Central memory CD8-positive, alpha-beta T cell (primary cell): ENCODE measurements at regions not wholly inside any gene's neighbourhood (a gene's known extent, or its start where the extent isn't known, plus 50 kb on each side); places are given as distances from the start of the nearest gene placed in this dataset.

ENCODE experiments used
- ATAC-seq: fragments of 150-1000 bp; cut with Tn5 transposase; replicated peaks from 2 replicates; pipeline ENCODE4 v1.10.0; 2022; ENCODE audit warnings: mild to moderate bottlenecking, moderate FRiP score, moderate number of reproducible peaks; ENCODE audit not compliant: poor library complexity, severe bottlenecking; ENCODE audit errors: extremely low read depth
- DNase-seq, 2 donors: peaks; one replicate each; pipeline ENCODE4 v3.0.0; 2021; ENCODE audit warnings: low spot score in 2 of 2
- H3K27ac Mint-ChIP-seq: one replicate; pipeline ENCODE4 v1.8.0; 2022; ENCODE audit warnings: low read depth, mild to moderate bottlenecking, moderate library complexity, mixed read lengths
- H3K27me3 Mint-ChIP-seq: one replicate; pipeline ENCODE4 v1.8.0; 2022; ENCODE audit warnings: mixed read lengths
- H3K36me3 Mint-ChIP-seq: one replicate; pipeline ENCODE4 v1.8.0; 2022; ENCODE audit warnings: mild to moderate bottlenecking, moderate library complexity, mixed read lengths; ENCODE audit not compliant: insufficient read depth
- H3K4me1 Mint-ChIP-seq: one replicate; pipeline ENCODE4 v1.8.0; 2022; ENCODE audit warnings: mixed read lengths
- H3K4me3 Mint-ChIP-seq: one replicate; pipeline ENCODE4 v1.8.0; 2022; ENCODE audit warnings: mild to moderate bottlenecking, moderate library complexity, mixed read lengths
- H3K9me3 Mint-ChIP-seq: one replicate; pipeline ENCODE4 v1.8.0; 2022; ENCODE audit warnings: mixed read lengths

GRCh38 chr4:133855001-133855400 lies 346.6 kb downstream of the PABPC4L start:
- H3K4me1 Mint-ChIP-seq = no peaks in the 10 kb centered on the region
- ATAC-seq (no peak), DNase-seq (no peak)
- peaks cover 4% of the 10 kb centered on the region for H3K9me3 Mint-ChIP-seq
- H3K36me3 Mint-ChIP-seq = no peaks in the 10 kb centered on the region
- no peak overlapping the region for H3K27ac Mint-ChIP-seq
- no peak overlapping the region for H3K4me3 Mint-ChIP-seq
- no peaks in the 10 kb centered on the region for H3K27me3 Mint-ChIP-seq

- peaks cover 19% of the 10 kb centered on the region for H3K9me3 Mint-ChIP-seq
- no peak overlapping the region for H3K27ac Mint-ChIP-seq
- no peaks in the 10 kb centered on the region for H3K27me3 Mint-ChIP-seq
- H3K36me3 Mint-ChIP-seq = no peaks in the 10 kb centered on the region
- no peak for ATAC-seq
- no peak for DNase-seq
- no peak overlapping the region for H3K4me3 Mint-ChIP-seq
- no peaks in the 10 kb centered on the region for H3K4me1 Mint-ChIP-seq
Measured at GRCh38 chr4:133839326-133839725, 362.3 kb downstream of the PABPC4L start.

- Mint-ChIP-seq H3K4me1 (no peaks in the 10 kb centered on the region), H3K27me3 (no peaks in the 10 kb centered on the region), H3K9me3 (peaks cover 30% of the 10 kb centered on the region), H3K36me3 (no peaks in the 10 kb centered on the region), H3K4me3 (no peak overlapping the region), H3K27ac (no peak overlapping the region)
- no peak for ATAC-seq
- DNase-seq = no peak
Measured at GRCh38 chr4:133823177-133823576, 378.4 kb downstream of the PABPC4L start.

GRCh38 chr4:133812954-133813353 lies 388.6 kb downstream of the PABPC4L start:
- Mint-ChIP-seq H3K27ac (no peak overlapping the region), H3K36me3 (no peaks in the 10 kb centered on the region), H3K27me3 (no peaks in the 10 kb centered on the region), H3K9me3 (peaks cover 14% of the 10 kb centered on the region), H3K4me3 (no peak overlapping the region), H3K4me1 (no peaks in the 10 kb centered on the region)
- ATAC-seq (no peak), DNase-seq (no peak)

- Mint-ChIP-seq H3K27ac (no peak overlapping the region), H3K36me3 (no peaks in the 10 kb centered on the region), H3K9me3 (peaks cover 8% of the 10 kb centered on the region), H3K4me3 (no peak overlapping the region), H3K4me1 (no peaks in the 10 kb centered on the region), H3K27me3 (no peaks in the 10 kb centered on the region)
- no peak for DNase-seq
- ATAC-seq = no peak
Measured at GRCh38 chr4:133812236-133812635, 389.4 kb downstream of the PABPC4L start.

- Mint-ChIP-seq H3K4me1 (no peaks in the 10 kb centered on the region), H3K4me3 (no peak overlapping the region), H3K36me3 (no peaks in the 10 kb centered on the region), H3K9me3 (no peaks in the 10 kb centered on the region), H3K27me3 (no peaks in the 10 kb centered on the region), H3K27ac (no peak overlapping the region)
- ATAC-seq (no peak), DNase-seq (no peak)
Measured at GRCh38 chr4:133808151-133808550, 393.4 kb downstream of the PABPC4L start.

- Mint-ChIP-seq H3K9me3 (no peaks in the 10 kb centered on the region), H3K4me1 (no peaks in the 10 kb centered on the region), H3K36me3 (no peaks in the 10 kb centered on the region), H3K27ac (no peak overlapping the region), H3K27me3 (no peaks in the 10 kb centered on the region), H3K4me3 (no peak overlapping the region)
- DNase-seq = no peak
- no peak for ATAC-seq
Measured at GRCh38 chr4:133803341-133803740, 398.2 kb downstream of the PABPC4L start.

- H3K9me3 Mint-ChIP-seq = no peaks in the 10 kb centered on the region
- ATAC-seq = no peak
- no peak overlapping the region for H3K27ac Mint-ChIP-seq
- no peaks in the 10 kb centered on the region for H3K27me3 Mint-ChIP-seq
- no peaks in the 10 kb centered on the region for H3K36me3 Mint-ChIP-seq
- DNase-seq = no peak
- H3K4me3 Mint-ChIP-seq = no peak overlapping the region
- no peaks in the 10 kb centered on the region for H3K4me1 Mint-ChIP-seq
Measured at GRCh38 chr4:133802359-133803140, 399.0 kb downstream of the PABPC4L start.

- no peak for ATAC-seq
- Mint-ChIP-seq H3K4me3 (no peak overlapping the region), H3K36me3 (no peaks in the 10 kb centered on the region), H3K27me3 (no peaks in the 10 kb centered on the region), H3K4me1 (no peaks in the 10 kb centered on the region), H3K9me3 (peaks cover 1% of the 10 kb centered on the region), H3K27ac (no peak overlapping the region)
- no peak for DNase-seq
Measured at GRCh38 chr4:133801883-133802282, 399.7 kb downstream of the PABPC4L start.

- no peaks in the 10 kb centered on the region for H3K4me1 Mint-ChIP-seq
Measured at GRCh38 chr4:133800966-133801365, 400.6 kb downstream of the PABPC4L start.

GRCh38 chr4:133799717-133800315 lies 401.8 kb downstream of the PABPC4L start:
- H3K4me3 Mint-ChIP-seq = no peak overlapping the region
- no peak for ATAC-seq
- no peaks in the 10 kb centered on the region for H3K4me1 Mint-ChIP-seq
- no peaks in the 10 kb centered on the region for H3K36me3 Mint-ChIP-seq
- H3K9me3 Mint-ChIP-seq = peaks cover 6% of the 10 kb centered on the region
- no peak overlapping the region for H3K27ac Mint-ChIP-seq
- DNase-seq = no peak
- H3K27me3 Mint-ChIP-seq = no peaks in the 10 kb centered on the region

More at GRCh38 chr4:133800966-133801365, 400.6 kb downstream of the PABPC4L start:
- Mint-ChIP-seq H3K9me3 (peaks cover 6% of the 10 kb centered on the region), H3K36me3 (no peaks in the 10 kb centered on the region), H3K27ac (no peak overlapping the region), H3K27me3 (no peaks in the 10 kb centered on the region), H3K4me3 (no peak overlapping the region)
- ATAC-seq (no peak), DNase-seq (no peak)

- no peak overlapping the region for H3K4me3 Mint-ChIP-seq
- H3K9me3 Mint-ChIP-seq = peaks cover 6% of the 10 kb centered on the region
- H3K36me3 Mint-ChIP-seq = no peaks in the 10 kb centered on the region
- no peaks in the 10 kb centered on the region for H3K27me3 Mint-ChIP-seq
- ATAC-seq (no peak), DNase-seq (no peak)
- H3K4me1 Mint-ChIP-seq = no peaks in the 10 kb centered on the region
- H3K27ac Mint-ChIP-seq = no peak overlapping the region
Measured at GRCh38 chr4:133777661-133778060, 423.9 kb downstream of the PABPC4L start.

GRCh38 chr4:133776961-133777360 lies 424.6 kb downstream of the PABPC4L start:
- Mint-ChIP-seq H3K4me3 (no peak overlapping the region), H3K4me1 (no peaks in the 10 kb centered on the region), H3K9me3 (peaks cover 12% of the 10 kb centered on the region), H3K27ac (no peak overlapping the region), H3K36me3 (no peaks in the 10 kb centered on the region), H3K27me3 (no peaks in the 10 kb centered on the region)
- ATAC-seq = no peak
- DNase-seq = no peak
